ENCODE measurements at regions not wholly inside any gene's neighbourhood (a gene's known extent, or its start where the extent isn't known, plus 50 kb on each side); places are given as distances from the start of the nearest gene placed in this dataset.

DNA sequence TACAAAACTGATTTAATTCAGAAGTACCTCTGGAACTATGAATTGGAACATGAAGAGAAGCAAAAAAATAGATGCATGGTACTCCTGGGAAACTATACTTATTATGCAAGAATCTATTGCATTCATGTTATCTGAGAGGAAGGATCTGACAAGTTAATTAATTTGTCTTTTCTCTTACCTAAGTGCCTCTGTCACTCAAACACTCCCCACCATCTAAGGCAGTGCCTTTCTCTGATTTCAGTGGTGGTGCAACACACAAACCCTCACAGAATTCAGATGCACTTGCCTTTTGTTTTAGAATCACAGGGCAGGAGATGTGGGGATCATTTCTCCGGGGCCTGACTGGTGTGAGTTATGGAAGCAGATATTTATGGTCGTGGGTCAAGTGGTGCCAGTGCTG lies 52.5 kb upstream of the C9orf72 start:
- TF ChIP-seq CTCF (IDR thresholded peaks at IDR 0.05) (no peak), POLR2A (IDR thresholded peaks at IDR 0.05) (no peak)
- intact Hi-C loops (cut with DNase I), result no loop called here
- H3K9me3 ChIP-seq, result no peaks in the 10 kb centered on the region
- no peak overlapping the region for H3K4me3 ChIP-seq (replicated peaks in 1 of 3)
- H3K27me3 ChIP-seq, result no peaks in the 10 kb centered on the region
- DNase-seq, result no peak
- H3K27ac ChIP-seq, result no peak overlapping the region
- no peaks in the 10 kb centered on the region for H3K36me3 ChIP-seq
- H3K4me1 ChIP-seq, result no peaks in the 10 kb centered on the region
- WGBS, 2 donors, result 66 to 67% methylated on average over 2 of the region's 2 CpGs

DNA sequence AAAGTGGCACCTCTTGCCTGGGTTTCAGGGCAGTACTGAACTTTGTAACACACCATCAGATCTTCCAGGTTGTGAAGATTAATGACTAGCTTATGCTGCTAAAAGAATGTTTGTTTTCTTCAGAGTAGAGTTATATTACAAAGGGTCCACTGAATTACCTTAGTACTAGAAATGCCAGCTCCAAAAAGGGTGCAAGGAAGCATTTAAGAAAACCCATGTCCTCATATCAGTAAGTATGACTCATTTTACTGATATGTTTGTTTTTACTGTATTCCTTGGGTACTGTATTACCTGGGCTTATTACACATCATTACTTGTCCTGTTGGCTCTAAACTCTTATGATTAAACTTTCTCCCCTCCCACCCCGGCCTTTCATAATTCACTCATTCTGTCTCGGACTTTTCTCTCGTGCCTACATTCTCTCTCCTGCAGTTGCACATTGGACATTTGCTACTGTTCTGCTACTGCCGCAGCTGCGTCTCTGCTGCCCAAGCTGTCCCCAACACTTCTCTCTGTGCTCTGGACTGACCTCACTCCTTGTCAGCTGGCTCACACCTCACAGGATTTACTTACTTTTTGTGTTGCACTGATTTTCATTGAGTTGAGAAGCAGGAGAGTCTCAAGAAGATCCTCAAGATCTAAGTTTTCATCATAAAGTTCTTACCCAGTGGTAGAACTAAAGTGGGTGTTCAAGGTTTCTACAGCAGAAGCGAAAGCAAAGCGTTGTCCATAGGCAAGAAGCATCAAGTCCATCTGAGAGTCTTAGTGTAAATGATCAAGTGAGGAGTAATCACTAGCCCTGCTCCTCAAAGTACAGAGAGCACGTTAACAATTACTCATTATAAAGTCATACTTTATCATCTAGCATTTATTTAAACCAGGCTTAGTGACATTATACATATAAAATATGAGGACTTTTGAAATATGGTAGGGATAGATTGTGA lies 53.2 kb upstream of the C9orf72 start:
- DNase-seq, result no peak
- WGBS, 2 donors, result 86 to 88% methylated on average over 8 of the region's 8 CpGs
- H3K9me3 ChIP-seq, result no peaks in the 10 kb centered on the region
- H3K4me1 ChIP-seq, result no peaks in the 10 kb centered on the region
- no peaks in the 10 kb centered on the region for H3K27me3 ChIP-seq
- H3K36me3 ChIP-seq, result no peaks in the 10 kb centered on the region
- intact Hi-C loops (cut with DNase I), result no loop called here
- no peak overlapping the region for H3K27ac ChIP-seq
- H3K4me3 ChIP-seq (replicated peaks in 1 of 3), result no peak overlapping the region
- TF ChIP-seq POLR2A (IDR thresholded peaks at IDR 0.05) (no peak), CTCF (IDR thresholded peaks at IDR 0.05) (no peak)

GRCh38 chr9:27627188-27627564 lies 53.9 kb upstream of the C9orf72 start:
- WGBS, 2 donors, result 52 to 53% methylated on average over 5 of the region's 5 CpGs
- Histone ChIP-seq H3K36me3 (no peaks in the 10 kb centered on the region), H3K4me3 (replicated peaks in 1 of 3) (no peak overlapping the region), H3K4me1 (no peaks in the 10 kb centered on the region), H3K27me3 (no peaks in the 10 kb centered on the region), H3K27ac (no peak overlapping the region), H3K9me3 (no peaks in the 10 kb centered on the region)
- intact Hi-C loops (cut with DNase I), result no loop called here
- no peak for DNase-seq
- no peak for TF ChIP-seq POLR2A (IDR thresholded peaks at IDR 0.05)
- no peak for TF ChIP-seq CTCF (IDR thresholded peaks at IDR 0.05)

- Histone ChIP-seq H3K27ac (no peak overlapping the region), H3K36me3 (no peaks in the 10 kb centered on the region), H3K4me1 (no peaks in the 10 kb centered on the region), H3K9me3 (no peaks in the 10 kb centered on the region), H3K4me3 (replicated peaks in 1 of 3) (no peak overlapping the region), H3K27me3 (no peaks in the 10 kb centered on the region)
- DNase-seq, result no peak
- intact Hi-C loops (cut with DNase I), result no loop called here
- TF ChIP-seq POLR2A (IDR thresholded peaks at IDR 0.05) (no peak), CTCF (IDR thresholded peaks at IDR 0.05) (no peak)
Measured at GRCh38 chr9:27628311-27628710, 55.0 kb upstream of the C9orf72 start.

DNA sequence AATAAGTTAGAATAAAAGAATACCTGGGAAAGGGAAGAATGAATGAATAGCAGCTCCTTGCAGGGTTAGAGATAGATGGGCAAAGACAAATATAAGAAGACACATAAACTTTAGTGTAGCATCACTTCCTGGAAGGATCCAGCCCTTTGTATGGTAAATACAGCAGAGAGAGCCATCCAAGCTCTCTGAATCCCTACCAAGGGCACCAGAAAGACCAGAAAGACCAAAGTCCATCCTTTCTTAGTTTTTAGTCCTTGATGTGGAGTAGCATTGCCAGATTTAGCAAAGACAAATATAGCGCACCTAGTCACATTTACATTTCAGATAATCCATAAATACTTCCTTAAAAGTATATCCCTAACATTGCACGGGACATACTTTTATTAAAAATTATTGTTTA lies 56.1 kb upstream of the C9orf72 start:
- no peak for TF ChIP-seq CTCF (IDR thresholded peaks at IDR 0.05)

More for the DNA sequence above, 56.1 kb upstream of the C9orf72 start:
- Histone ChIP-seq H3K4me1 (no peaks in the 10 kb centered on the region), H3K9me3 (no peaks in the 10 kb centered on the region), H3K27me3 (no peaks in the 10 kb centered on the region), H3K36me3 (no peaks in the 10 kb centered on the region), H3K4me3 (replicated peaks in 1 of 3) (no peak overlapping the region), H3K27ac (no peak overlapping the region)
- no peak for DNase-seq
- WGBS, 2 donors, result 95 to 96% methylated on average over 2 of the region's 2 CpGs
- intact Hi-C loops (cut with DNase I), result no loop called here

All from thyroid gland (tissue), 4 donors.